ENCODE measurements at regions not wholly inside any gene's neighbourhood (a gene's known extent, or its start where the extent isn't known, plus 50 kb on each side); places are given as distances from the start of the nearest gene placed in this dataset.

- TF ChIP-seq GATA1 (IDR thresholded peaks at IDR 0.05; ENCODE audit: low read depth, low read length) (no peak), POLR2A (IDR thresholded peaks at IDR 0.05; ENCODE audit: low read length) (no peak)
Observed at GRCh38 chr4:177692907-177693306, 250.7 kb upstream of the AGA start.

DNA sequence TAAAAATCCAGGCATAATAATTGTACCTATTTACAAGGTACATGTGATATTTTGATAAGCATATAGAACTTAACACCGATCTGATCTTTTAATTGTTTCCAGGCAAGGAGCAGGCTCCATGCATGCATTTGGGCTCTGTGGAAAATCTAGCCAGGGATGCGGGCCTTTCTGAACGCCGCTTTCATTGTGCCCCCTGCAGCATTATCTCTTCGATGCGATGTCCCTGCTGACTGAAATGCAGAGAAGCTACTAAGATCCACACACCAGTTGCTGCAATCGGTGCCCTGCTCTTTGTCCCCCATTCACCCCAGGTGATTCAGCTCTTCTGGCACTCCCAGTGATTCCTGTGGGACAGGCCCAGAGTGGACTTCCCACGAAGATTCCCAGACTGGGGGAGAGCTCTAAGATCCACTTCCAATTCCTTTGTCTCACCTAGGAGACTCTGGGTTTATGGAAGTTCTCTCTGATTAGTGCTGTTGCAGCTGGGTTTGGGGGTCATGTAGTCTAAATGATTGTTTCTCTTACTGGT lies 254.3 kb upstream of the AGA start:
- DNase-seq = no peak

More at GRCh38 chr4:177692907-177693306, 250.7 kb upstream of the AGA start:
- no peak for DNase-seq

DNA sequence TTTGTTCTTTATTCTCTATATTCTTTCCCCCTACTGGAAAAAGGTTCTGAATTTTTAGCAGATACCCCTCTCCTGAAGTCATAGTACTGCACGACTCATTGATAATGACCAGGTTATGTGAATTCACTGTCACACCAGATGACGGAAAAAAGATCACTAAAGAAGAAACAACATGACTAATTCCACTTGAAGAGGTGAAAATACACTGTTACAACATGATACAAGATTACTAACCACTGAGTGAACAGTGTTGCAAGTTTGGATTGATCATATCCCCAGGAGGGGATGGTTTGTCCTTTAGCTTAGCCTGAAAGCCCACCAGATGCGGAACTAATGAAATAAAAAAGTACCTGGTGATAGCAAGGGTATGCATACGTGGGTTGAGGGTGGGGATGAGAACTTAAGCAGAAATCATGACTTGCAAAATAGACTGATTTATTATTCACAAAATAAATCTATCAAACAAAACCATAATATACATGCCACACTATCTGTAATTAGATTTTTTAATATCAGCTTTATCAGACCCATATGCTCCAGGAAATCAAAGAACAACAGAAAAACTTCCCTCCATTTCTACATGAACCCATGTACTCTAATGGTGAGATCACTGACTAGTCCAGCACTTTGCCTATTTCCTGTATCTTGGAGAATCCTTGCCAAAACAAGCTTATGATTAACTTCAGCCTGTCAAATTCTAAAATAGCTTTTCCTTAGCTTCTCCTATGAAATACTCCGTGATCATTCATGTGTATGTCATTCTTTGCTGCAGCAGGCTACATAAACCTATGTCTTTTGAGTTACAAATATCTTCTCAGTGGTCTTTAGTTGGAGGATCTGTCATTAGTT lies 257.4 kb upstream of the AGA start:
- no peak for DNase-seq
- no peak for TF ChIP-seq GATA1 (IDR thresholded peaks at IDR 0.05; ENCODE audit: low read depth, low read length)
- TF ChIP-seq POLR2A (IDR thresholded peaks at IDR 0.05; ENCODE audit: low read length) = no peak

More for the DNA sequence above, 254.3 kb upstream of the AGA start:
- no peak for TF ChIP-seq POLR2A (IDR thresholded peaks at IDR 0.05; ENCODE audit: low read length)
- no peak for TF ChIP-seq GATA1 (IDR thresholded peaks at IDR 0.05; ENCODE audit: low read depth, low read length)

GRCh38 chr4:177706916-177707315 lies 264.7 kb upstream of the AGA start:
- no peak for DNase-seq
- TF ChIP-seq GATA1 (IDR thresholded peaks at IDR 0.05; ENCODE audit: low read depth, low read length) (no peak), POLR2A (IDR thresholded peaks at IDR 0.05; ENCODE audit: low read length) (no peak)

- DNase-seq = no peak
- TF ChIP-seq POLR2A (IDR thresholded peaks at IDR 0.05; ENCODE audit: low read length) = no peak
- no peak for TF ChIP-seq GATA1 (IDR thresholded peaks at IDR 0.05; ENCODE audit: low read depth, low read length)
Observed at GRCh38 chr4:177713454-177713853, 271.2 kb upstream of the AGA start.

GRCh38 chr4:177717407-177717806 lies 275.2 kb upstream of the AGA start:
- TF ChIP-seq POLR2A (IDR thresholded peaks at IDR 0.05; ENCODE audit: low read length) (no peak), GATA1 (IDR thresholded peaks at IDR 0.05; ENCODE audit: low read depth, low read length) (no peak)
- DNase-seq = no peak

DNA sequence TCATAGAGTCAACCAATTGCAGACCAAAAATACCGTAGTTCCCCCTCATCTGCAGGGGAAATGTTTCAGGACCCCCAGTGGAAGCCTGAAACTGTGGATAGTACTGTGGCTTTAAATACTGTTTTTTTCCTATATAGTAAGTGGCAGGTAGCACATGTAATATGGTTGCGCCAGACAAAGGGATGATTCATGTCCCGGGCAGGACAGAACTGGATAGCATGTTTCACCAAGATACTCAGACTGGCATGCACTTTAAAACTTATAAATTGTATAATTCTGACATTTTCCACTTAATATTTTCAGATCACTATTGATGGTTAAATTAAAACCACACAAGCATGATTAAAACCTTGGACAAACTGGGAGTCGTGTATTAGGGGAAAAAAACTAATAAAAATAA lies 276.3 kb upstream of the AGA start:
- TF ChIP-seq GATA1 (IDR thresholded peaks at IDR 0.05; ENCODE audit: low read depth, low read length) = no peak
- DNase-seq = no peak

DNA sequence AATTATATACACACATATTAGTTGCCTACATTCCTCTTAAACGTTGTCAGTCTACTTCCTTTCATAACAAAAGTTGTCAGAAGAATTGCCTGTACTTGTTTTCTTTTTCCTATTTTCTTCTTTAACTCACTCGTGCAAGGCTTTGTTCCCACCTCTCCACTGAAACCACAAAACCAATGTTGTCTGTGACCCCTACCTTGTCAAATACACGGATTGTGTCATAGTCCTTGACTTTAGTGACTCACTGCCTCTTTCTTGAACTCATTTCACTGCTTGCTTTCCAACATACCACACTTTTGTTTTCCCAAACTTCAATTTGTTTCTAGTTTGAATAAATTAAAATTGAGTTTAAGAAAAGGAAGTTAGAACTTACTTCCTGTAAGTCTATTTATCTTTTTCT lies 283.9 kb upstream of the AGA start:
- no peak for TF ChIP-seq POLR2A (IDR thresholded peaks at IDR 0.05; ENCODE audit: low read length)
- TF ChIP-seq GATA1 (IDR thresholded peaks at IDR 0.05; ENCODE audit: low read depth, low read length) = no peak
- no peak for DNase-seq

DNA sequence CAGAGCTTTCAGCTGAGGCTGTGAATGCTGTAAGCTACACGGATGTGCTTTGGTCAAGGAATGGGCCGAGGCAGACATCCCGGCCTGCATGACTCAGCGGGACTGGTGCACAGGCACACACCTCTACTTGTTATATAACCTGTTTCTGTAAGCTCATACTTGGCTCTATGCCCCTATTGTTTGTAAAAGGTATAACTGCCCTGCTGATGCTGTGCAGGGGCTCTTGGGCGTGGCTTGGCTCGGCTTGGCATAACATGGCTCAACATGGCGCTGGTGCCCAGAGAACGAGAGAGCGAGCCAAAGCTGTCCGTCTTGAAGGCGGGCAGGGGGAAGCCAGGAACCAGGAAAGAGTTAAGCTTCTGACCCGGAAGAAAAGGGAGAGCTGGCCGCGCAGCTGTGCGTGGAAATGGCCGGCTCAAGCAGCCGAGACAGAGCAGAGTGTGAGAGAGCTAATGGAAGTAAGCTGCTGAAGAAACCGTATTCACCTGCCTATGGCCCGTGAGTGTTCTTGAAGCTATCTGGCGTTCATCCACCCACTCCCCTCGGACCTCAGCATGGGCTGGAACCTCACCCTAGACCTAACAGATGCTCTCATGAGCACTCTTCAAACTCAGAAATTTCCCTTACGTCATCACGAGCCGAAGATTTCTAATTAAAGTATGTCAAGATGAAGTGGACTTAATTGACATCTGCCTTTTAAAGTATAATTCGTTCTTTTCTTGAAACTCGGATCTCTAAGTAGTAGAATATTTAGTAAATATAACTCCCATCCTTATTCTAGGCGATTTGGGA lies 286.3 kb upstream of the AGA start:
- DNase-seq = no peak
- TF ChIP-seq GATA1 (IDR thresholded peaks at IDR 0.05; ENCODE audit: low read depth, low read length) (no peak), POLR2A (IDR thresholded peaks at IDR 0.05; ENCODE audit: low read length) (no peak)

GRCh38 chr4:177729681-177730080 lies 287.4 kb upstream of the AGA start:
- DNase-seq = no peak
- TF ChIP-seq GATA1 (IDR thresholded peaks at IDR 0.05; ENCODE audit: low read depth, low read length) (no peak), POLR2A (IDR thresholded peaks at IDR 0.05; ENCODE audit: low read length) (no peak)

DNA sequence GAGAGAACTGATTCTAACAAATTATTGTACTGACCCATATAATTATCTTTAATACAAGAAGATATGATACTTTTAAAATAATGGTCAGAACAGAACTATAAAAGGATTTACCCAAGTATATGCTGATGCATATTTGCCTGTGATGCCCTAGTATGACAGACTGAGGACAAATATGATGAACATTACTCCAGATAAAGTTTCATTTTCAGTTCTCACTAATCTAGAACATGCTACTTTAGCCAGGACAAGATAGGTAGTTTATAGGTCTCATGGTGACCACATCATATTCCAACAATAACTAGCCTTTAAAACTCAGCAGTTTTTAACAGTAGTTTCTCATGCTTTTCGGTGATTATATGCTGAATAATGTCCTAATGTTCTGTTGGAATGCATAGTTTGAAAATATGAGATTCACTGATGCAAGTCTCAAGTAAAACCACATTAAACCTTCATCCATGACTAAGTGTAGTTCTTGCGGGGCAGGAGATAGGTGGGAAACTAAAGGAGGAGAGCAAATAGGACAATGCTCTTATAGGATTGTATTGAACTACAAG lies 295.2 kb upstream of the AGA start:
- DNase-seq = no peak
- TF ChIP-seq POLR2A (IDR thresholded peaks at IDR 0.05; ENCODE audit: low read length) = no peak
- no peak for TF ChIP-seq GATA1 (IDR thresholded peaks at IDR 0.05; ENCODE audit: low read depth, low read length)

GRCh38 chr4:177740563-177740962 lies 298.3 kb upstream of the AGA start:
- TF ChIP-seq GATA1 (IDR thresholded peaks at IDR 0.05; ENCODE audit: low read depth, low read length) = no peak
- TF ChIP-seq POLR2A (IDR thresholded peaks at IDR 0.05; ENCODE audit: low read length) = no peak
- DNase-seq = no peak

- TF ChIP-seq GATA1 (IDR thresholded peaks at IDR 0.05; ENCODE audit: low read depth, low read length) = no peak
- TF ChIP-seq POLR2A (IDR thresholded peaks at IDR 0.05; ENCODE audit: low read length) = no peak
- no peak for DNase-seq
Observed at GRCh38 chr4:177759729-177760128, 317.5 kb upstream of the AGA start.

- no peak for TF ChIP-seq GATA1 (IDR thresholded peaks at IDR 0.05; ENCODE audit: low read depth, low read length)
- no peak for TF ChIP-seq POLR2A (IDR thresholded peaks at IDR 0.05; ENCODE audit: low read length)
- no peak for DNase-seq
Observed at GRCh38 chr4:177761692-177762091, 319.5 kb upstream of the AGA start.

All from erythroblast (primary cell).